ENCODE measurements at regions not wholly inside any gene's neighbourhood (a gene's known extent, or its start where the extent isn't known, plus 50 kb on each side); places are given as distances from the start of the nearest gene placed in this dataset.

- no peak for TF ChIP-seq CTCF (IDR thresholded peaks at IDR 0.05; ENCODE audit: insufficient read depth, low read depth, low read length)
- no peak for TF ChIP-seq EZH2 (IDR thresholded peaks at IDR 0.05; ENCODE audit: insufficient read depth, low read length)
Measured at GRCh38 chr9:71498691-71499090, 269.6 kb downstream of the CEMIP2 start.
